OCI-LY7 (cell line): ENCODE measurements at regions not wholly inside any gene's neighbourhood (a gene's known extent, or its start where the extent isn't known, plus 50 kb on each side); places are given as distances from the start of the nearest gene placed in this dataset.

ENCODE experiments used
- BruUV-seq: library from RNA; stranded (reverse); fragments of 400-500 nt; replicated peaks from 2 replicates; lab custom pipeline; 2021; lab: Mats Ljungman, UMichigan
- CTCF ChIA-PET: fragments of 300-600 bp; sonication (Branson Sonifier 250); formaldehyde crosslinking; loops from one replicate; lab custom pipeline; 2022; ENCODE audit warnings: antibody characterized with exemption; ENCODE audit not compliant: unreplicated experiment; lab: Charles Lee
- POLR2A ChIA-PET: fragments of 300-600 bp; sonication (Branson Sonifier 250); formaldehyde crosslinking; loops from one replicate; lab custom pipeline; 2022; ENCODE audit warnings: antibody characterized with exemption; lab: Charles Lee
- DNase-seq: peaks from one replicate; pipeline ENCODE4 v3.0.0-alpha.2; 2015; ENCODE audit warnings: low spot score
- H2AFZ ChIP-seq: fragments of 200-600 bp; sonication (generic), shearing (Covaris generic); 2 replicates; pipeline ENCODE4 v1.6.1; 2014; ENCODE audit warnings: mild to moderate bottlenecking, antibody characterized with exemption, low read length, moderate library complexity
- H3K27ac ChIP-seq: fragments of 200-600 bp; sonication (generic); 2 replicates; pipeline ENCODE4 v1.5.1; 2014; ENCODE audit warnings: mixed run types, low read depth, mild to moderate bottlenecking, moderate library complexity, low read length, inconsistent platforms; ENCODE audit not compliant: poor library complexity, severe bottlenecking
- H3K36me3 ChIP-seq: fragments of 200-600 bp; sonication (generic); 2 replicates; pipeline ENCODE4 v1.6.1; 2014; ENCODE audit warnings: mild to moderate bottlenecking, antibody characterized with exemption, low read length, moderate library complexity, mixed read lengths; ENCODE audit not compliant: insufficient read depth
- H3K4me1 ChIP-seq: fragments of 200-600 bp; sonication (generic); 2 replicates; pipeline ENCODE4 v1.5.1; 2014; ENCODE audit warnings: mild to moderate bottlenecking, low read length; ENCODE audit not compliant: insufficient read depth, poor library complexity, severe bottlenecking
- H3K4me2 ChIP-seq: fragments of 200-600 bp; sonication (generic); 2 replicates; pipeline ENCODE4 v1.6.1; 2014; ENCODE audit warnings: mild to moderate bottlenecking, low read length
- H3K4me3 ChIP-seq: fragments of 200-600 bp; sonication (generic); 2 replicates; pipeline ENCODE4 v1.5.1; 2014; ENCODE audit warnings: mild to moderate bottlenecking, low read depth, low read length; ENCODE audit not compliant: poor library complexity, severe bottlenecking
- H3K79me2 ChIP-seq: fragments of 200-600 bp; sonication (generic); 2 replicates; pipeline ENCODE4 v1.6.1; 2016; ENCODE audit warnings: low read depth, mild to moderate bottlenecking, low read length, moderate library complexity, mixed read lengths; ENCODE audit not compliant: insufficient read depth
- H3K9me2 ChIP-seq: fragments of 200-600 bp; sonication (generic); 2 replicates; pipeline ENCODE4 v1.6.1; 2016; ENCODE audit warnings: mild to moderate bottlenecking, low read length, mixed read lengths; ENCODE audit not compliant: insufficient read depth
- H3K9me3 ChIP-seq: fragments of 200-600 bp; sonication (generic); 2 replicates; pipeline ENCODE4 v1.6.1; 2014; ENCODE audit warnings: mild to moderate bottlenecking, mixed run types, low read length, mixed read lengths
- H4K20me1 ChIP-seq: fragments of 200-600 bp; sonication (generic); 2 replicates; pipeline ENCODE4 v1.6.1; 2014; ENCODE audit warnings: mild to moderate bottlenecking, antibody characterized with exemption, low read length, moderate library complexity, mixed read lengths; ENCODE audit not compliant: insufficient read depth
- EZH2phosphoT487 ChIP-seq: fragments of 200-600 bp; sonication (generic); IDR thresholded peaks from 2 replicates; pipeline ENCODE4 v1.6.1; 2018; ENCODE audit warnings: low read depth, borderline replicate concordance, mild to moderate bottlenecking, mixed run types, antibody characterized with exemption, low read length, moderate library complexity, mixed read lengths
- intact Hi-C: fragments of 100-400 bp; cut with micrococcal nuclease; formaldehyde crosslinking; loops from one replicate; pipeline ENCODE4 v1.10.0; 2022; ENCODE audit not compliant: unreplicated experiment
- TF ChIP-seq, protein P1 (sequence below): fragments of 200-600 bp; sonication (generic); conservative IDR thresholded peaks from 2 replicates; pipeline ENCODE4 v1.5.1; 2014; ENCODE audit warnings: mild to moderate bottlenecking, antibody characterized with exemption, low read length, moderate library complexity, mixed read lengths

GRCh38 chrX:127459790-127460189 is 592.4 kb downstream of the ACTRT1 start:
- DNase-seq = no peak
- no peaks in the 10 kb centered on the region for H3K79me2 ChIP-seq
- CTCF ChIA-PET = no interaction called here
- no peak overlapping the region for H3K4me3 ChIP-seq
- POLR2A ChIA-PET = no interaction called here
- H3K4me2 ChIP-seq = no peak overlapping the region
- H3K4me1 ChIP-seq = no peaks in the 10 kb centered on the region
- H3K9me2 ChIP-seq = no peaks in the 10 kb centered on the region
- no peaks in the 10 kb centered on the region for H3K36me3 ChIP-seq
- no peak overlapping the region for H3K27ac ChIP-seq
- H2AFZ ChIP-seq = no peak overlapping the region
- TF ChIP-seq EZH2phosphoT487 = no peak
- TF ChIP-seq, protein P1, sequence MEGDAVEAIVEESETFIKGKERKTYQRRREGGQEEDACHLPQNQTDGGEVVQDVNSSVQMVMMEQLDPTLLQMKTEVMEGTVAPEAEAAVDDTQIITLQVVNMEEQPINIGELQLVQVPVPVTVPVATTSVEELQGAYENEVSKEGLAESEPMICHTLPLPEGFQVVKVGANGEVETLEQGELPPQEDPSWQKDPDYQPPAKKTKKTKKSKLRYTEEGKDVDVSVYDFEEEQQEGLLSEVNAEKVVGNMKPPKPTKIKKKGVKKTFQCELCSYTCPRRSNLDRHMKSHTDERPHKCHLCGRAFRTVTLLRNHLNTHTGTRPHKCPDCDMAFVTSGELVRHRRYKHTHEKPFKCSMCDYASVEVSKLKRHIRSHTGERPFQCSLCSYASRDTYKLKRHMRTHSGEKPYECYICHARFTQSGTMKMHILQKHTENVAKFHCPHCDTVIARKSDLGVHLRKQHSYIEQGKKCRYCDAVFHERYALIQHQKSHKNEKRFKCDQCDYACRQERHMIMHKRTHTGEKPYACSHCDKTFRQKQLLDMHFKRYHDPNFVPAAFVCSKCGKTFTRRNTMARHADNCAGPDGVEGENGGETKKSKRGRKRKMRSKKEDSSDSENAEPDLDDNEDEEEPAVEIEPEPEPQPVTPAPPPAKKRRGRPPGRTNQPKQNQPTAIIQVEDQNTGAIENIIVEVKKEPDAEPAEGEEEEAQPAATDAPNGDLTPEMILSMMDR = no peak
- H3K9me3 ChIP-seq = no peaks in the 10 kb centered on the region
- no peaks in the 10 kb centered on the region for H4K20me1 ChIP-seq
- intact Hi-C loops = no loop called here
- no TSS peak for BruUV-seq

DNA sequence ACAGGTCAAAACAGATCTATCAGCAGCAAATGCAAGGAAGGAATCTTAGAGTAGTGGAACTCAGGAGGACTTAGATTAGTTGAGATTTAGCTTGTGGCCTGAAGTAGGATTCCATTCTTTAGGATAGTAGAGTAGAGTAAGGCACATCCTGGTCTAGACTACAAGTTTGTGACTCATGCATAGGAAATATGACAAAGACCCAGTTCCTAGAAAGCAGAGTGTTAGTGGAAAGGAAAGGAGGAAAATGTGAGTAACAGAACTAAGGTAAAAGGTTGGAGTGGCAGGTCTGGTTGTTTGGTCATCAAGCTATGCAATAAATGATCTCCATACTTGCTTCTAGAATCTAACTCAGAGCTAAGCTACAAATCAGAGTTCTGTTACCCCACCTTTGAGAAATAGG is 595.0 kb downstream of the ACTRT1 start:
- Histone ChIP-seq H3K79me2 (no peaks in the 10 kb centered on the region), H3K9me3 (no peaks in the 10 kb centered on the region), H3K9me2 (no peaks in the 10 kb centered on the region), H4K20me1 (no peaks in the 10 kb centered on the region), H3K36me3 (no peaks in the 10 kb centered on the region), H3K27ac (no peak overlapping the region), H2AFZ (no peak overlapping the region), H3K4me1 (no peaks in the 10 kb centered on the region), H3K4me2 (no peak overlapping the region), H3K4me3 (no peak overlapping the region)
- ChIA-PET POLR2A (no interaction called here), CTCF (no interaction called here)
- intact Hi-C loops = no loop called here
- TF ChIP-seq EZH2phosphoT487 = no peak
- TF ChIP-seq, protein P1 = no peak
- no TSS peak for BruUV-seq
- no peak for DNase-seq

GRCh38 chrX:127439676-127440075 is 612.5 kb downstream of the ACTRT1 start:
- H3K4me1 ChIP-seq = no peaks in the 10 kb centered on the region
- POLR2A ChIA-PET = no interaction called here
- H3K36me3 ChIP-seq = no peaks in the 10 kb centered on the region
- no peaks in the 10 kb centered on the region for H4K20me1 ChIP-seq
- no peaks in the 10 kb centered on the region for H3K9me2 ChIP-seq
- no peak overlapping the region for H2AFZ ChIP-seq
- DNase-seq = no peak
- H3K4me2 ChIP-seq = no peak overlapping the region
- H3K27ac ChIP-seq = no peak overlapping the region
- H3K79me2 ChIP-seq = no peaks in the 10 kb centered on the region
- intact Hi-C loops = no loop called here
- BruUV-seq = no TSS peak
- CTCF ChIA-PET = no interaction called here
- H3K4me3 ChIP-seq = no peak overlapping the region
- no peaks in the 10 kb centered on the region for H3K9me3 ChIP-seq
- no peak for TF ChIP-seq EZH2phosphoT487
- TF ChIP-seq, protein P1 = no peak
